CD4-positive, alpha-beta T cell (primary cell): ENCODE measurements at regions not wholly inside any gene's neighbourhood (a gene's known extent, or its start where the extent isn't known, plus 50 kb on each side); places are given as distances from the start of the nearest gene placed in this dataset.

ENCODE experiments used
- ATAC-seq: fragments of 200-7000 bp; cut with Tn5 transposase; one replicate; pipeline ENCODE4 v1.10.0; 2022; ENCODE audit warnings: mild to moderate bottlenecking; ENCODE audit not compliant: poor library complexity
- CTCF ChIA-PET: fragments of 350-600 bp; sonication (Branson Sonifier 250); formaldehyde crosslinking; loops from one replicate; lab custom pipeline; 2021; ENCODE audit warnings: antibody characterized with exemption, inconsistent platforms; lab: Charles Lee
- POLR2A ChIA-PET: fragments of 350-600 bp; sonication (Branson Sonifier 250); formaldehyde crosslinking; loops from one replicate; lab custom pipeline; 2021; ENCODE audit warnings: antibody characterized with exemption, inconsistent platforms; lab: Charles Lee
- DNase-seq, 14 experiments: peaks; one replicate each; pipeline ENCODE4 v3.0.0-alpha.2; 2013 to 2020; ENCODE audit warnings: mixed read lengths in 2 of 14
- H3K27ac ChIP-seq, 2 donors: one replicate each; pipeline versions ENCODE4 v1.5.1 to v1.7.0; 2013; ENCODE audit warnings: low read length in 2 of 2, low read depth in 1 of 2, mild to moderate bottlenecking in 1 of 2
- H3K27me3 ChIP-seq, 2 experiments: 1 replicate in 1 of 2; 2 replicates in 1 of 2; pipeline versions ENCODE4 v1.6.1 to v1.7.0; 2013; ENCODE audit warnings: low read length in 2 of 2, control low read depth in 1 of 2, mild to moderate bottlenecking in 1 of 2, moderate library complexity in 1 of 2; ENCODE audit not compliant: insufficient read depth in 2 of 2, control insufficient read depth in 1 of 2
- H3K36me3 ChIP-seq: one replicate; pipeline ENCODE4 v1.6.1; 2013; ENCODE audit warnings: low read length, control low read depth; ENCODE audit not compliant: insufficient read depth
- H3K4me1 ChIP-seq: one replicate; pipeline ENCODE4 v1.6.1; 2013; ENCODE audit warnings: low read length, control low read depth; ENCODE audit not compliant: insufficient read depth
- H3K4me3 ChIP-seq: one replicate; pipeline ENCODE4 v1.5.1; 2013; ENCODE audit warnings: mild to moderate bottlenecking, low read length, moderate library complexity
- H3K9me3 ChIP-seq, 2 experiments: 1 replicate in 1 of 2; 2 replicates in 1 of 2; pipeline versions ENCODE4 v1.6.1 to v1.7.0; 2013; ENCODE audit warnings: low read length in 2 of 2, mild to moderate bottlenecking in 2 of 2, control low read depth in 1 of 2, moderate library complexity in 1 of 2; ENCODE audit not compliant: control insufficient read depth in 1 of 2, insufficient read depth in 1 of 2
- H3K27ac Mint-ChIP-seq: one replicate; pipeline ENCODE4 v1.8.0; 2020; ENCODE audit warnings: mixed read lengths
- H3K27me3 Mint-ChIP-seq: one replicate; pipeline ENCODE4 v1.8.0; 2021; ENCODE audit warnings: mixed read lengths
- H3K36me3 Mint-ChIP-seq: one replicate; pipeline ENCODE4 v1.8.0; 2021; ENCODE audit warnings: low read depth, mixed read lengths
- H3K4me1 Mint-ChIP-seq: one replicate; pipeline ENCODE4 v1.8.0; 2021; ENCODE audit warnings: low read depth, mixed read lengths
- H3K4me3 Mint-ChIP-seq: one replicate; pipeline ENCODE4 v1.8.0; 2020; ENCODE audit warnings: mild to moderate bottlenecking, mixed read lengths
- H3K9me3 Mint-ChIP-seq: one replicate; pipeline ENCODE4 v1.8.0; 2020; ENCODE audit warnings: mixed read lengths
- CTCF ChIP-seq: fragments of 200-600 bp; IDR thresholded peaks from one replicate; pipeline ENCODE4 v1.8.0; 2022; ENCODE audit warnings: antibody characterized with exemption, mild to moderate bottlenecking
- intact Hi-C, 2 experiments: fragments of 100-400 bp; cut with DNase I in 1 of 2; cut with micrococcal nuclease in 1 of 2; formaldehyde crosslinking; loops; one replicate each; pipeline versions ENCODE4 v1.15.1 to v1.9.0; 2023 to 2025; cut with DNase I, micrococcal nuclease

GRCh38 chr21:23223882-23224281 lies 2225.7 kb downstream of the NCAM2 start:
- no peaks in the 10 kb centered on the region for H3K27me3 ChIP-seq
- no peak overlapping the region for H3K4me3 ChIP-seq
- CTCF ChIA-PET, result no interaction called here
- H3K27ac ChIP-seq, result no peak overlapping the region
- Mint-ChIP-seq H3K4me3 (no peak overlapping the region), H3K9me3 (peaks cover 2% of the 10 kb centered on the region), H3K27ac (no peak overlapping the region), H3K36me3 (no peaks in the 10 kb centered on the region), H3K27me3 (no peaks in the 10 kb centered on the region), H3K4me1 (no peaks in the 10 kb centered on the region)
- ATAC-seq (no peak), DNase-seq (no peak)
- H3K4me1 ChIP-seq, result no peaks in the 10 kb centered on the region
- POLR2A ChIA-PET, result no interaction called here
- H3K9me3 ChIP-seq, result peaks cover 0 to 4% of the 10 kb centered on the region in 2 experiments
- no peak for TF ChIP-seq CTCF
- intact Hi-C loops, result no loop called here
- H3K36me3 ChIP-seq, result no peaks in the 10 kb centered on the region

GRCh38 chr21:23218667-23219066 lies 2220.5 kb downstream of the NCAM2 start:
- DNase-seq (no peak), ATAC-seq (no peak)
- POLR2A ChIA-PET, result no interaction called here
- TF ChIP-seq CTCF, result no peak
- no peaks in the 10 kb centered on the region for H3K4me1 ChIP-seq
- intact Hi-C loops, result no loop called here
- Mint-ChIP-seq H3K27ac (no peak overlapping the region), H3K9me3 (peaks cover 5% of the 10 kb centered on the region), H3K27me3 (no peaks in the 10 kb centered on the region), H3K4me3 (no peak overlapping the region), H3K4me1 (no peaks in the 10 kb centered on the region), H3K36me3 (no peaks in the 10 kb centered on the region)
- CTCF ChIA-PET, result no interaction called here
- no peak overlapping the region for H3K4me3 ChIP-seq
- H3K9me3 ChIP-seq, result peaks cover 0 to 4% of the 10 kb centered on the region in 2 experiments
- H3K27ac ChIP-seq, result no peak overlapping the region
- no peaks in the 10 kb centered on the region for H3K36me3 ChIP-seq
- no peaks in the 10 kb centered on the region for H3K27me3 ChIP-seq

GRCh38 chr21:23217597-23217996 lies 2219.4 kb downstream of the NCAM2 start:
- ChIA-PET CTCF (no interaction called here), POLR2A (no interaction called here)
- peaks cover 5% of the 10 kb centered on the region for H3K9me3 Mint-ChIP-seq
- no peak overlapping the region for H3K4me3 Mint-ChIP-seq
- intact Hi-C loops, result no loop called here
- H3K4me3 ChIP-seq, result no peak overlapping the region
- no peaks in the 10 kb centered on the region for H3K36me3 ChIP-seq
- H3K27me3 Mint-ChIP-seq, result no peaks in the 10 kb centered on the region
- H3K4me1 Mint-ChIP-seq, result no peaks in the 10 kb centered on the region
- ATAC-seq (no peak), DNase-seq (no peak)
- peaks cover 0 to 7% of the 10 kb centered on the region in 2 experiments for H3K9me3 ChIP-seq
- H3K36me3 Mint-ChIP-seq, result no peaks in the 10 kb centered on the region
- H3K27ac ChIP-seq, result no peak overlapping the region
- H3K4me1 ChIP-seq, result no peaks in the 10 kb centered on the region
- no peaks in the 10 kb centered on the region for H3K27me3 ChIP-seq
- no peak for TF ChIP-seq CTCF
- no peak overlapping the region for H3K27ac Mint-ChIP-seq
